HG03159 (cell line): ENCODE measurements at regions not wholly inside any gene's neighbourhood (a gene's known extent, or its start where the extent isn't known, plus 50 kb on each side); places are given as distances from the start of the nearest gene placed in this dataset.
A peak's percentile ranks its signal among the peaks of the same experiment; 100 is the strongest.

Experiments used
- ATAC-seq: cut with Tn5 transposase; IDR thresholded peaks from one replicate; pipeline ENCODE4 v1.9.1; 2021; ENCODE audit warnings: mild to moderate bottlenecking, moderate library complexity; ENCODE audit not compliant: unreplicated experiment

DNA sequence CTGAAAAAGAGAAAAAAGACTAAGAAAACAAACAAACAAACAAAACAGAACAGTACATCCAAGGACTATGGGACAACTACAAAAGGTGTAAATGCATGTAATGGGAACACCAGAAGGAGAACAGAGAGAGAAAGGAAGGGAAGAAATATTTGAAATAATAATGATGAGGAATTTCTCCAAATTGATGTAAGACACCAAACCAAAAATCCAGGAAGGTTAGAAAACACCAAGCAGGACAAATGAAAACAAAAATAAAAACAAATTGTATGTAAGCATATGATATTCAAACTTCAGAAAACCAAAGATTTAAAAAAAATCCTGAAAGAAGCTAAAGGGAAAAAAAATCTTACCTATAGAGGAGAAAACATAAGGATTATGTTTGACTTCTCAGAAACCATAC lies 125.9 kb upstream of the ACTBL2 start:
- no peak for ATAC-seq

DNA sequence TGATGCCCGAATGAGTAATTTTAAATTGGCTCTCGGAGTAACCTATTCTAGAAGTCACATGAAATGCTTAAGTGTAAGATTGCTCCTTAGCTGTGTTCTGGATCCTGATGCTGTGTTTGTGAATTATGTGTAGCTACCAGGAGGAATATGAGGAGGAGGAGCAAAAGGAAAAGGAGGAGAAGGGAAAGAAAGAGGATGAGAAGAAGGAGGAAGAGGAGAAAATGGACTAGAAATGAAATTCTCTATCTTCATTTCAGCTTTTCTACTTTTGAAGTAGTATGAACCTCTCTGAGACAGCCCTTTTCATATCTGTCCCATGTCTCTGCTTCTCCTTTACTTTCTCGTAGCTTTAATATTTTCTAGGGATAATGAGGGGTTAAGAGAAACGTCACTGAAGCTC lies 119.4 kb upstream of the ACTBL2 start:
- ATAC-seq: no peak

DNA sequence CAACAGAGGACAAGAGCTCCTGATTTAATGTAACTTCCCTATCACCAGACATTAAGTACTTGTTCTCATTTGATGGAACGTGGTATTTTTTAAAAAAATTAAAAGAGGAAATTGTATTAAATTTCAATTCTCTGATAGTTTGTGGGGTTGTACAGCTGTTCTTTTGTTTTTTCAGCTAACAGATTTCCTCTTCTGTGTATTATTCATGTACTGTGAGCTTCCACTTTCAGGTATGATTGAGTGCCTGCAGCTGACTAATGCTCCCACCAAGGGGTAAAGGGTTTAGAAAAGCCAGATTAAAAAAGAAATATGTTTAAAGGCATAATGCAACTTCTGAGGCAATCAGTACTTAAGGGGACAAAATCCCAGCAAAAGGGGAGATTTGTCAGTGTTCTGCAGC lies 117.7 kb upstream of the ACTBL2 start:
- no peak for ATAC-seq

DNA sequence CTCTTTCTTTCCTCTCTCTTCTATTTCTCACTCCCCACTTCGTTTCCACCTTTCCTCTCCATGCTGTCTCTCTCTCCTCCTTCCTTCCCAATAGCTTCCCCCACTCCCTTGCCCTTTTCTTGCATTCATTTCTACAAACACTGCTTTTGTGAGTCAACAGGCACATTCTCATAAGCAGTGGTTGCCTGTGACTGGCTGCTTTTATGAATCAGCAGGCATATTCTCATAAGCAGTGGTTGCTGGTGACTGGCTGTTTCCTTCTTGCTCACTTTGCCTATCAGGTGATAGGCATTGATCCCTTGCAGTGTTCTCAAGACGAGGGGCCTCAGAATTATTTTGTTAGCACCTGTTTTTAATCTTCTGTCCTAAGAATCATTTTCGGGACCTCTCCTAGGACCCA lies 116.1 kb upstream of the ACTBL2 start:
- no peak for ATAC-seq

DNA sequence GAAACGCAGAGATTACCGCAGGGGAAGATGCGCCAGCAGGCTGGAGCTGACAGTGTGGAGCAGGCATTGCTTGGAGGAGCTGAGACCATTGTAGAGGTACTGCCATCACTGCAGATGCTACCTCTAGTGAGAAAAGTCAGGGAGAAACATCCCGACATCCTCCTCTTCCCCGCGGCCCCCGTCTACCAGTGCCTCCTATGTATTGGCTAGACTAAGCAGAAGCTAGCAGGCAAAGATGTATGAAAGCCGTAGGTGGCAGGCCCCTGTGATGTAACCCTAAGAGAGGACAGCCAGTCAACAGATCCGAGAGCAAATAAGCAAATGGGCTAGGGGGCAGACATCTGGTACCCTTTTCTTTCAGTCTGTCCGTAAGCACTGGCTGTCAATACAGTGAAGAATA lies 115.5 kb upstream of the ACTBL2 start:
- no peak for ATAC-seq

DNA sequence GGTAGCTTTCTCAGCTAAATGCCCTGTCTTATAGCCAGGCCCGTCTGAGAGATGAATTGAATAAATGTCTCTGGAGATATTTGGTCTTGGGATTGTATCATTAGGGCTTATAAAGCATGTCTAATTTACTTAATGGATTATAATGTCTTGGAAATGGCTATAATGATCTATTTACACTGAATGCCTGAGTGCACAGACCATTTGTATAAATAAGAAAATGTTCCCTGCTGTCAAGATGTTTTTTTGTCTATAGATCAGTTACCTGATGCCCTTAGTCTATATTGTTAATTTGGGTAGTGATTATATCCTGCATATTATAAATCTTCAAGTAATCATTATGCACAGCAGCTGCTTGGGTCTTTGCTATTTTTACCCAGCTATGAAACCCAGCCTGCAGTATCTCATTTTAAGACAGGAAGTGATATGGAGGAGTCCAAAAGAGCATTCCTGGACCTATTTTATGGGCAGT lies 112.9 kb upstream of the ACTBL2 start:
- ATAC-seq: no peak

DNA sequence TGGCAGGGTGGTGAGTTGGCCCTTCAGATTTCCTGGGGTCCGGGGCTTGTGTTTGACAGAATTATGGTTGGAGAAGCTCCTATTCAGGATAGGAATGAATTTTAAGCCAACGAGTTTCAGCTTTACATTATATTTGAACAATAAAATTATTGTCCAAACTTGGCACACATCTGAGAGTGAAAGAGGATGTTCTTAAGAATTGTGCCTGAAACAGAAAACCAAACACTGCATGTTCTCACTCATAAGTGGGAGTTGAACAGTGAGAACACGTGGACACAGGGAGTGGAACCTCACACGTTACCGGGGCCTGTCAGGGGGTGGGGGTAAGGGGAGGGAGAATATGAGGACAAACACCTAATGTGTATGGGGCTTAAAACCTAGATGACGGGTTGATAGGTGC lies 111.8 kb upstream of the ACTBL2 start:
- no peak for ATAC-seq

DNA sequence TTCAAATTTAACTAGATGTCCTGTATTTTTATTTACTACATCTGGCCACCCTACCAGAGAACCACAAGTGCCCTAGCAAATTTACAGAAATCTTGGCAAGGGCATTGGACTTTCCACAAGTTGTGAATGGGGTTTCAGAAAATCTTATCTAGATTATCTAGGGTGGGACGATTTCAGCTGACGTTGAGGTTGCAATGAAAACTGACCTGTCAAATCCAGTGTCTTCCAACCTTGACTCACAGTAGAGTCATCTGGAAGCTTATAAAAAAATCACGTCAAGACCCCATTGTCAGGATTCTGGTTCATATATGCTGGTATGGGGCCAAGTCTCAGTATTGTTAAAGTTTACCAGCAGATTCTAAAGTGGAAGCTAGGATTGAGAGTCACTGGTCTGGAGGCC lies 109.6 kb upstream of the ACTBL2 start:
- no peak for ATAC-seq

DNA sequence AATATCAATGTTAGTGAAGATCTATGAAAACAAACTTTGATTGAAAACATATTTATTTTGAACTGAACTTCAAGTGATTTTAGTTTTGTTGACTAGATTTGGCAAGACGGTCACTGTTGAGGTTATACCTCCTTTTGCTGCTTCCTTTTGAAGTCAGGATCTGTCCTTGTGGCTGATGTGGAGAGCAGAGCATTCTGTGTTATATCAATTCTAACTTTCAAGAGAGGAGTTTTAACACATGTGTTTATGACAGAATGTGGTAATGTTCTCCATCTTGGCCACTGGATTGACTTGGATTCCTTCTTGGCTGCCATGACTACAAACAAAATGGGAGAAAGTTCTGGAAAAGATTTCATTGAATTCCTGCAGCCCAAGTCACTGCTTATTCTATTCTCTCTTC lies 104.0 kb upstream of the ACTBL2 start:
- no peak for ATAC-seq

DNA sequence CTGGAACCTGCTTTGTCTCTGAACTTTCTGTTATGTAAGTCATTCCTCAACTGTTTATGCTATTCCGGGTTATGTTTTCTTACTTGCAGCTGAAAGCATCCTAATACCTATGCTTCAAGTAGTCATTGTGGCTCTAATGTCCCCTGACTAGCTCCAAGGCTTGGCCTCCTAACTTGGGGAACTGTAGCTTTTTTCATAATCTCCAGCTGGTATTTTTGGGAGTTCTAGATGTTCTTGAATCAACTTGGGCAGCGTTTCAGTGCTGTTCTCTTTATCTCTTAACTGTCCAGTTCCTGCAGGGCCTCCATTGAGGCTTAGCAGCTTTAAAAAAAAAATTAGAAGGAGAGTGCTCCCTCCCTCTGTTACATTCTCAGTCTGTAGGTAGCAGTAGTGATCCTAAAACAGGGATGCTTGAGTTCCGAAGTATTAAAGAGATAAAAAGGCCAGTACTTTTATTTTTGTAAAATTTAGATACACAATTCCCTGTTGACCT lies 100.0 kb upstream of the ACTBL2 start:
- ATAC-seq: no peak

DNA sequence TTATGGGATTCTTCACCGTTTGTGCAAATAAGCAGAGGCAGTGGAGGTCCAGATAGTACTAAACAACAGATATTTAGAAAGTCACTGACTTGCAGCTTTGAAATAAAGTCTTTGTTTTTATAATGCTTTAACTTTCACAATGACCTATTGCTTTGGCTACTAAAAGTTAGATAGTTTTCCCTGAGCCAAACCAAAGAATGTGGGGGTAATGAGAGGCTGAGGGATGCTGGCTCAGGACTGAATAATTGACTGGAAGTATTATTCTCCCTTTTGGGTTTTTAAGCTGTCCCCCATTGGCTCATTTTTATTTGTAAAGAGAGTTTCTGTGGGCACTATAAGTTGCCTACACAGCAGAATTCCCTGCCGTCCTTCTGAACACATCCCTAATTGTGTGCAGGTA lies 99.2 kb upstream of the ACTBL2 start:
- ATAC-seq: no peak

DNA sequence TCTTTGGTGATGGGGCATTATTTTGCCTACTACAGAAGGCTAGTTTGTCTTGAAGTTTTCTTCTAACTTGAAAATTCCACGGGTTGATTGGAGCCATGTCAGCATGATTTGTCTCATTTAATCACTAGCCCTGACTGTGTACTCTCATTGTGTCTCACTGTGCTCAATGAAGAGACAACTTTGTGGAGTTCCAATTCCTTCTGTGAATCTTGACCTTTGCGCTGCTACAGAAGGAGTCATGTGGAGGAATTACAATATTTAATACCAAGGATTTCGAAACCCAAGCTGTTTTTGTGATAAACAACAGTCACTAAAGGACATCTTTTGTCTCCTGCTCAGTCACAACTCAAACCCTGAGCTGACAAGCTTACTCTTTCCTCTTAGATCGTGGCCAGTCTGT lies 98.6 kb upstream of the ACTBL2 start:
- no peak for ATAC-seq

DNA sequence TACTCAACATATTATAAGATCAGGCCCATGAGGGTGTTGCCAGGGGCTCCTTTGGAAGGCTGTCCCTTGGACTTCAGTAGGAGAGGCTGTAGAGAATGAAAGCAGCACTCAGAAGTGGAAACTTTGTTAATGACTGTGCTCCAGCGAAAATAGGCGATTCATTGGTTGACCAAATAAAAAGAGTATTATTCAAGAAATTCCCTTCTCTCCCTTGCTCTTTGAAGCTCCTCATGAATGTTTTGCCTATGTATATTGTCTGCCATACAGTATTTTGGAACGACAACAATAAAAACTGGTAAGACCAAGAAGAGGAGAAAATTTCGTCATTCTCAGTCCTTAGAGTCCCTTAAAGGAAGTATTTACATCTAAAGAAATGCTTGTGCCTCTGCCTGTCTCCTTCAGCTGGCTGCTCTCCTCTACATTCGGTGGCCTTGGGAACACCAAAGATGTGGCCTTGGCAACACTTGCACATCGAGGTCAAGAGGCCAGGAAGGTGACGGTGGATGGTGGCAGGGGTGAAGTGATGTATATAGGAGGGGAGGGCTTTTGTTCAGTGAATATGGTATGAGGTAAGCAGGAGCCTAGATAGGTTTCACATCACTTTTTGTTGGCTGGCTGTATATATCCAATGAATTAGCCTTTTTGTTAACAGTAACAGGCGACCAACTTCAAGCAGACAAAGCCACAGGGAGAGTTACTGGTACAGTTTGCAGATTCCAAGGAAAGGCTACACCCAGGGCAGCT lies 95.0 kb upstream of the ACTBL2 start:
- ATAC-seq: peak; percentile 60

DNA sequence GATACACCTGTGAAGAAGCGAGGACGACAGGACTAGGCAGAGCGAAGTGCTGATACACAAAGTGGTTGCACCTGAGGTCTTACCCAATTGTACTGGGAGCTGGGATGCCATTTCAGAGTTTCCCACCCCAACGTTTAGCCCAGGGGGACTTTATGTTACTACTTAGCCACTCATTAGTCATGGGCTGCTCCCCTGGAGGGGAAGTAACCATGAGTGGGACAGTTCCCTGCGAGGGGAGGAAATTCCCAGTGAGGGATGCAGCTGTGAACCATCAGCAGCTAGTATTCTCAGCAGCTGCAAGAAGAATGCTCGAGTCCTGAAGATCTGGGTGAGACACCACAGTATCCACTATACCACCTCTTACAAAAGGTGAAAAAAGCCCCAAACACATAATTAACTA lies 93.7 kb upstream of the ACTBL2 start:
- ATAC-seq: no peak

DNA sequence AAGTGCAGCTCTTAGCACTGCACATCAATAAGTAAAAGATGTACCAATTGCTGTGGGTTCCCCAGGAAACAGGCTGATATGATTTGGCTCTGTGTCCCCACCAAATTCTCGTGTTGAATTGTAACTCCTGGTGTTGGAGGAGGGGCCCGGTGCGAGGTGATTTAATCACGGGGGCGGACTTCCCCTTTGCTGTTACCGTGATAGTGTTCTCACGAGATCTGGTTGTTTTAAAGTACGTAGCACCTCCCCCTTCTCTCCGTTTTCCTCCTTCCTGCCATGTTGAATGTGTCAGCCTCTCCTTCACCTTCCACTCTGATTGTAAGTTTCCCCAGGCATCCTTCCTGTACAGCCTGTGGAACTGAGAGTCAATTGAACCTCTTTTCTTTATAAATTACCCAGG lies 93.2 kb upstream of the ACTBL2 start:
- no peak for ATAC-seq

DNA sequence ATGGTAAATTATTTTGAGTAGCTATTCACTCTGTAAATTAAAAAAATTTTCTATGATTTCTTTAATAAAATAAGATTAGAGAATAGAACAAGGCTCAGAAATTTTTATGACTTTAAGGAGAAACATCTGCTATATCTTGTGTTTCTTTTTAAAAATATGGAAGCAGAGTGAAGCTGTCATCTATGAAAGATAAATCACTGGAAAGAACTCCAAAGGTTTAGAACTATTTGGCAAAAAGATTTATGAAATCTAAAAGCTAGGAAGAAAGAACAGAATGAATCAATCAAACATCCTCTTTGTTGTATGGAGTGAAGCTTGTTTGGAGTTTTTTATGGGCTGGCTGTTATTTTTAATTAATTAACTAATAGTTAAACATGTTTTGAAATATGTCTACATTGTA lies 89.8 kb upstream of the ACTBL2 start:
- no peak for ATAC-seq

DNA sequence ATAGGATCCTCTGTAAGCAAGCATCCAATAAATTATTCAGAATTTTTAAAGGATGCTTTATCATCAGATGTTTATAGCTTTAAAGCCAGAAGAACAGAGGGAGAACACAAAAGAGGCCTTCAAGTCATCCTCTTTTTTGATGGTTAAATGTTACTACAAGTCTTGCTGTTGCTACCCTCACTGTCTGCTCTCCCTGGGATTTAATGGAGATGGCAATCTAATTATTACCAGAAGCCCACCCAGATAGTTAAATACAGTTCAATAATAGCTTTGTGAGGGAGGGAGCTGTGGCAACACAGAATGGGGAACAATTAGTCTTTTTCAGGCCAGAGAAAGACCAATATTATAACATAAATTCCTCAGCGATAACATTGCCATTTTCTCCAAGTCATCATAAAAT lies 87.0 kb upstream of the ACTBL2 start:
- ATAC-seq: no peak

DNA sequence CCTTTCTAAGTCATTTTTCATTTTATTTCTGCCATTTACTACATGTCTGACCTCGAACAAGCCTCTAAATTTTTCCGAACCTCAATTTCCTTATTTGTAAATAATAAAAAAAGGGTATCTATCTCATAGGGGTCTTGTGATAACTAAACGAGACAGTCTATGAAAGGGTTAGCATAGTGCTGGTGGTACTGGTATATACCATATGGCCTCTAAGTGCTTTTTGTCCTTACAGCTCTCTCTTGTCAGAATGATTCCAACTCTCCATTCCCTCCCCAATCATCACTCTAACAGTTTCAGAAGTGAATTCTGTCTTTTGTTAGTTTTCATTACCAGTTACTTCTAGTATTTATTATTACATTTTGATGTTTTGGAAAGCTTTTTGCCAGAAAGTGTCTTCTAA lies 85.5 kb upstream of the ACTBL2 start:
- no peak for ATAC-seq

DNA sequence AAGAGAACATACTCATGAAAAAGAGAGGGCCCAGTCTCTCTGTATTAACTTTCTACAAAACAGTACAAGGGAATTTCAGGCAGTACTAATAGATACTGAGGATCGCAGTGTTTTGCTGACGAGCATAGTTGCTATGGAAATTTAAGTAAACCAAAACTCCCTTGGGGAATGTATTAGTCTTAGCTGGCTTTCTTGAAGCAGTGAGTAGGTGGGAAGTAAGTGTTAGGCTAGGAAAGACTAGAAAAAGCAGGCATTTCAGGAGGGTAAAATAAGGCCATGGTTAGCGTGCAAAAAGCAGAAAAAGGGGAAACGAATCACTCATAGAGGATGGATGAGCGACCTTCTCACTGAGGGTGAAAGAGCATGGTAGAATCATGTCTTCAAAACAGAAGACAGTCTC lies 84.3 kb upstream of the ACTBL2 start:
- ATAC-seq: no peak

DNA sequence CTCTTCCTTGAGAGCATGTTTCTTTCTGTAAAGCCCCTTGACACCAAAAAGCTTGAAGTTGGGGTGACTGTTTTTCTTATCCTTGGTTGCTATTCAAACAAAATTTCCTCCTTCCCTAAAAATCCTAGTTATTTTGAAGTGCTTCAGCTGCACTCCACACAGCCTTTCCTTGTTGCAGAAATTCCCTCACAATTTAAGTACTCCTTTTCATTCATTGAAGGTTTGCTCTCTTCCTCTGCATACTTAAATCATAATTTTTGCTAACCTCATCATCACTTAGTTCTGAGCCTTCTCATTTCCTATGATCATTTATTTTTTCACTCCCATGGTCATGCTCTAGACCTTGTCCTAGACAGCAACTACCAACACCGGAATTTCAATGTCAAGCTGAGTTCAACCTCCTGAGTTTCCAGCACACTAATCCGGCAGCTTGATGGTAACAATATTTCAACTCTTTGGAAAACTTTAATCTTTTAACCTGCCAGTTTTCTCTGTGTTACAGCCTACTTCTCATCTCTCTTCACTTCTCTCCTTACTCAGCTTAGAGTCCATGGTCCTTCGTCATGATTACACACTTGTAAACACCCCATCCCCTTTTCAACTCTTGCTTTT lies 78.7 kb upstream of the ACTBL2 start:
- no peak for ATAC-seq

DNA sequence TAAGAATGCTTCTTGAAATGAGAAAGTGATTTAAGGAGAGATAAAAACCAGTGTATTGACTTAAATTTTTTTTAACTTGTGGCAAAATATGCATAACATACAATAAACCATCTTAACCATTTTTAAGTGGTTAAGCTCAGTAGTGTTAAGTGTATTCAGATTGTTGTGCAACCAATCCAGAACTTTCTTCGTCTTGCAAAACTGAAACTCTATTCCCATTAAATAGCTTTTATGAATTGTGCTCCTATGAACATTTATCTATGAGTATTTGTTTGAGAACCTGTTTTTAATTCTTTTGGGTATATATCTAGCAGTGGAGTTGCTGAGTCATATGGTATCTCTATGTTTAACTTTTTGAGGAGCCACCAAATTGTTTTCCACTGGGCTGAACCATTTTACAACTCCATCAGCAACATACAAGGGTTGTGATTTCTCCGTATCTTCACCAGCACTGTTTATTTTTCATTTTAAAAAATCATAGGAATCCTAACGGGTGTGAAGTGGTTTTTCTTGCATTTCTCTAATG lies 76.6 kb upstream of the ACTBL2 start:
- ATAC-seq: no peak

DNA sequence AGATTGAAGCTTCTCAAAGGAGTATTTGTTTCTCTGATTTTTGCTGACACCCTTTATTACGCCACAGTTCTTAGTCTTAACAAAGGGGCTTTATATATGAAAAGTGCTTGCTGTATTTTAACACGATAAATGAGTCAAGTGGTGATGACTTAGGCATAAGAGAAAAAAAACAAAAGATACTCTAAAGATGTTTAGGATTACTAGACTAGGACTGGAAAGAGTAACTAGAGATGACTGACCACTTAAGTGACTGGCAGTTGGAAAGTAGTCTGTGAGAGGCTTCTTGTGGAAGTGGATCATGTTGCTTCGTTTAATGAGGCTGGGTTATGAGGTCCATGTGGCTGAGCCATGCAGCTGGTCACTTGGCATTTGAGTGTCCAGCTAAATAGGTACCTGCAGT lies 69.4 kb upstream of the ACTBL2 start:
- ATAC-seq: no peak
